ENCODE measurements at regions not wholly inside any gene's neighbourhood (a gene's known extent, or its start where the extent isn't known, plus 50 kb on each side); places are given as distances from the start of the nearest gene placed in this dataset.

GRCh38 chr5:89208392-89208791 is 325.4 kb upstream of the MEF2C start:
- ATAC-seq: no peak
- TF ChIP-seq GLIS3 (CRISPR knock-in tag; IDR thresholded peaks at IDR 0.05): no peak
- TF ChIP-seq ESRRG (CRISPR knock-in tag; IDR thresholded peaks at IDR 0.05): no peak
- TF ChIP-seq ZFP3 (CRISPR knock-in tag; IDR thresholded peaks at IDR 0.05): no peak
- TF ChIP-seq TOX (CRISPR knock-in tag; IDR thresholded peaks at IDR 0.05; ENCODE audit: borderline replicate concordance): no peak
- TF ChIP-seq CSDC2 (CRISPR knock-in tag; IDR thresholded peaks at IDR 0.05): no peak
- no peak for TF ChIP-seq ZNF8 (CRISPR knock-in tag; IDR thresholded peaks at IDR 0.05)
- no peak for TF ChIP-seq SNAI2 (CRISPR knock-in tag; IDR thresholded peaks at IDR 0.05)
- no peak for TF ChIP-seq CSRNP3 (CRISPR knock-in tag; IDR thresholded peaks at IDR 0.05)
- TF ChIP-seq RARB (CRISPR knock-in tag; IDR thresholded peaks at IDR 0.05): no peak
- TF ChIP-seq, protein P1, sequence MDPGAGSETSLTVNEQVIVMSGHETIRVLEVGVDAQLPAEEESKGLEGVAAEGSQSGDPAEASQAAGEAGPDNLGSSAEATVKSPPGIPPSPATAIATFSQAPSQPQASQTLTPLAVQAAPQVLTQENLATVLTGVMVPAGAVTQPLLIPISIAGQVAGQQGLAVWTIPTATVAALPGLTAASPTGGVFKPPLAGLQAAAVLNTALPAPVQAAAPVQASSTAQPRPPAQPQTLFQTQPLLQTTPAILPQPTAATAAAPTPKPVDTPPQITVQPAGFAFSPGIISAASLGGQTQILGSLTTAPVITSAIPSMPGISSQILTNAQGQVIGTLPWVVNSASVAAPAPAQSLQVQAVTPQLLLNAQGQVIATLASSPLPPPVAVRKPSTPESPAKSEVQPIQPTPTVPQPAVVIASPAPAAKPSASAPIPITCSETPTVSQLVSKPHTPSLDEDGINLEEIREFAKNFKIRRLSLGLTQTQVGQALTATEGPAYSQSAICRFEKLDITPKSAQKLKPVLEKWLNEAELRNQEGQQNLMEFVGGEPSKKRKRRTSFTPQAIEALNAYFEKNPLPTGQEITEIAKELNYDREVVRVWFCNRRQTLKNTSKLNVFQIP (CRISPR knock-in tag; IDR thresholded peaks at IDR 0.05; ENCODE audit: borderline replicate concordance, low read depth): no peak
- TF ChIP-seq BACH2 (CRISPR knock-in tag; IDR thresholded peaks at IDR 0.05; ENCODE audit: borderline replicate concordance): no peak
- no peak for TF ChIP-seq CREB5 (CRISPR knock-in tag; IDR thresholded peaks at IDR 0.05; ENCODE audit: low read depth)
- TF ChIP-seq ZC3H10 (CRISPR knock-in tag; IDR thresholded peaks at IDR 0.05): no peak
- no peak for TF ChIP-seq PATZ1 (CRISPR knock-in tag; IDR thresholded peaks at IDR 0.05; ENCODE audit: borderline replicate concordance)
- TF ChIP-seq ZNF70 (CRISPR knock-in tag; IDR thresholded peaks at IDR 0.05): no peak
- no peak for TF ChIP-seq PPARA (CRISPR knock-in tag; IDR thresholded peaks at IDR 0.05; ENCODE audit: borderline replicate concordance)
- no peak for TF ChIP-seq ISL1 (CRISPR knock-in tag; IDR thresholded peaks at IDR 0.05)
- no peak for TF ChIP-seq ZNF565 (CRISPR knock-in tag; conservative IDR thresholded peaks at IDR 0.05; ENCODE audit: low read depth)
- TF ChIP-seq, protein P2, sequence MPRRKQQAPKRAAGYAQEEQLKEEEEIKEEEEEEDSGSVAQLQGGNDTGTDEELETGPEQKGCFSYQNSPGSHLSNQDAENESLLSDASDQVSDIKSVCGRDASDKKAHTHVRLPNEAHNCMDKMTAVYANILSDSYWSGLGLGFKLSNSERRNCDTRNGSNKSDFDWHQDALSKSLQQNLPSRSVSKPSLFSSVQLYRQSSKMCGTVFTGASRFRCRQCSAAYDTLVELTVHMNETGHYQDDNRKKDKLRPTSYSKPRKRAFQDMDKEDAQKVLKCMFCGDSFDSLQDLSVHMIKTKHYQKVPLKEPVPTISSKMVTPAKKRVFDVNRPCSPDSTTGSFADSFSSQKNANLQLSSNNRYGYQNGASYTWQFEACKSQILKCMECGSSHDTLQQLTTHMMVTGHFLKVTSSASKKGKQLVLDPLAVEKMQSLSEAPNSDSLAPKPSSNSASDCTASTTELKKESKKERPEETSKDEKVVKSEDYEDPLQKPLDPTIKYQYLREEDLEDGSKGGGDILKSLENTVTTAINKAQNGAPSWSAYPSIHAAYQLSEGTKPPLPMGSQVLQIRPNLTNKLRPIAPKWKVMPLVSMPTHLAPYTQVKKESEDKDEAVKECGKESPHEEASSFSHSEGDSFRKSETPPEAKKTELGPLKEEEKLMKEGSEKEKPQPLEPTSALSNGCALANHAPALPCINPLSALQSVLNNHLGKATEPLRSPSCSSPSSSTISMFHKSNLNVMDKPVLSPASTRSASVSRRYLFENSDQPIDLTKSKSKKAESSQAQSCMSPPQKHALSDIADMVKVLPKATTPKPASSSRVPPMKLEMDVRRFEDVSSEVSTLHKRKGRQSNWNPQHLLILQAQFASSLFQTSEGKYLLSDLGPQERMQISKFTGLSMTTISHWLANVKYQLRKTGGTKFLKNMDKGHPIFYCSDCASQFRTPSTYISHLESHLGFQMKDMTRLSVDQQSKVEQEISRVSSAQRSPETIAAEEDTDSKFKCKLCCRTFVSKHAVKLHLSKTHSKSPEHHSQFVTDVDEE (CRISPR knock-in tag; IDR thresholded peaks at IDR 0.05): no peak

DNA sequence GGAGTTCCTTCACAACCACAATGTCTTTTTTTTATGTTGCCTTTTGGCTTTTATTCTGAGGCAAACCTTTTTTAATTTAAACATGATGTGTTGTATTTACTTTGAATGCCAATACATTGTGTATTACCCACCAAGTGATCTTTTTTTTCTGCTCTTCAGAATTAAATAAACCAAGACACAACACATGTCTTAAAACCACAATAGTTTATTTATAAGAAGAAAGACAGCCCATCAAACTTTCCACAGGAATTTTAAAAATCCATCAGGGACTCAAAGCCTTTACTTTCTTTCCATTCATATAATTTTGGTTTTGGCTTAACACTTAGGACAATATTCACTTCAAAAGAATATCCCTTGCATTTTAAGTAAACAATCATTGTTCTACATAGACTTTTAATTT is 321.8 kb upstream of the MEF2C start:
- no peak for ATAC-seq
- TF ChIP-seq SNAI2 (CRISPR knock-in tag; IDR thresholded peaks at IDR 0.05) (no peak), BACH2 (CRISPR knock-in tag; IDR thresholded peaks at IDR 0.05; ENCODE audit: borderline replicate concordance) (no peak), ISL1 (CRISPR knock-in tag; IDR thresholded peaks at IDR 0.05) (no peak)
- TF ChIP-seq, protein P2 (CRISPR knock-in tag; IDR thresholded peaks at IDR 0.05): no peak
